SK-N-MC (cell line): ENCODE measurements at regions not wholly inside any gene's neighbourhood (a gene's known extent, or its start where the extent isn't known, plus 50 kb on each side); places are given as distances from the start of the nearest gene placed in this dataset.

Experiments
- EZH2 ChIP-seq: fragments of 200-600 bp; sonication (generic); IDR thresholded peaks from one replicate; pipeline ENCODE4 v1.6.1; 2017; ENCODE audit warnings: antibody characterized with exemption
- POLR2AphosphoS5 ChIP-seq: IDR thresholded peaks from 2 replicates; pipeline ENCODE4 v1.6.1; 2012; ENCODE audit warnings: mild to moderate bottlenecking, low read depth, low read length, borderline replicate concordance

DNA sequence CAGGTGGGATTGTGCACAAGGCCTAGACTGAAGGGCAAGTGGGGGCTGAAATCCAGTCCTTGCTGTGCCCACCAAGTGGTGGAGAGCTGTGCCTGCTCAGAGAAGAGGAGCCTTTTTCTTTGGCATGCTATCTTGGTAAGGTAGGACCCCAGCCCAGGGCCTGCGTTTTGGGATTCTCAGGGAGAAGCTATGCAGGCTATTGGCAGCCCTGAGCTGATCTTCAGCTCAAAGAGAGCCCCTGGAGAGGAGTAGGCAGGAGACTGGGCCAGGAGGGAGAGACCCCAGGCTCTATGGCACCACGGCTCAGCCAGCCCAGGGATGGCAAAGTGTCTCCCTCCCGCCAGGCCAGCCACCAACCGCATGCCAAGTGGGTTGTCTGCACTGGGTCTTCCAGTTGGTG lies 119.2 kb upstream of the PCBD1 start:
- no peak for TF ChIP-seq EZH2
- no peak for TF ChIP-seq POLR2AphosphoS5
